GM12891 (cell line): ENCODE measurements at regions not wholly inside any gene's neighbourhood (a gene's known extent, or its start where the extent isn't known, plus 50 kb on each side); places are given as distances from the start of the nearest gene placed in this dataset.
"Not testable (repeated sequence)": the region's sequence is repeated elsewhere in the genome, so short reads cannot be mapped to it uniquely, and the experiment has no call there.

Source experiments
- PAX5 ChIP-seq: IDR thresholded peaks from 2 replicates; pipeline ENCODE4 v1.6.1; 2011; ENCODE audit warnings: low read length, moderate library complexity, mild to moderate bottlenecking; ENCODE audit not compliant: insufficient read depth, severe bottlenecking
- POLR2A ChIP-seq: IDR thresholded peaks from 2 replicates; pipeline ENCODE4 v1.6.1; 2011; ENCODE audit warnings: low read depth, low read length, control low read depth
- POLR2AphosphoS5 ChIP-seq: IDR thresholded peaks from 2 replicates; pipeline ENCODE4 v1.6.1; 2011; ENCODE audit warnings: low read depth, low read length, control low read depth
- POU2F2 ChIP-seq: IDR thresholded peaks from 2 replicates; pipeline ENCODE4 v1.6.1; 2011; ENCODE audit warnings: low read depth, mild to moderate bottlenecking, control low read depth, low read length, moderate library complexity
- SPI1 ChIP-seq: IDR thresholded peaks from 2 replicates; pipeline ENCODE4 v1.6.1; 2011; ENCODE audit warnings: low read depth, low read length, control low read depth
- TAF1 ChIP-seq: IDR thresholded peaks from 2 replicates; pipeline ENCODE4 v1.6.1; 2011; ENCODE audit warnings: low read depth, low read length, control low read depth

DNA sequence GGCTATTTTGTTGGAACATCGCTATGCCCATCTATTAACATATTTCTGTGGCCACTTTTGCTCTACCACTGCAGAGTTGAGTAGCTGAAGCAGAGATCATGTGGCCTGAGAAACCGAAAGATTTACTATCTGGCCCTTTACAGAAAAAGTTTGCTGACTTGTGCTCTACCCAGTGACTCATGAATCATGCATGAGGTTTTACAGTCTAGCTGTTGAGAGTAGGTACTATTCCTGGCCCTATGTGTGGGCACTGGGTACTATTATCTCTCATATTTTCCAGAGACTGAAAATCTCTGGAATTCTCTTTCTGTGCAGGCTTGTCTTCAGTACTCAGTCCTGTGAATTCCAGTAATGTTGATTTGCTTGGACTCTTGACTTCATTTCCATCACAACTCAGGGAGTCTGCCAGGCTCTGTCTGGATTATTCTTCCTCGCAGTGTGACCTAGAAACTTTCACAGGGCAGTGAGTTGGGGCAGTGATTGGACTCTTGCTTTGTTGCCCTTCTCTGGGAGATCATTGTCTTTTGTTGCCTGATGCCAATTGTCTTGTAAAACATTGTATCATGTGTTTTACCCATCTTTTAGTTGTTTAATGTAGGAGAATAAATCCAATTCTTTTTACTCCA lies 121.3 kb upstream of the PRSS12 start:
- TF ChIP-seq POLR2A, POLR2AphosphoS5, SPI1, PAX5, TAF1, POU2F2: not testable (repeated sequence)
